Endothelial cell of umbilical vein (primary cell): ENCODE measurements at regions not wholly inside any gene's neighbourhood (a gene's known extent, or its start where the extent isn't known, plus 50 kb on each side); places are given as distances from the start of the nearest gene placed in this dataset.

Experiments
- BruUV-seq: library from RNA; stranded (reverse); fragments of 400-500 nt; replicated peaks from 2 replicates; lab custom pipeline; 2021; lab: Mats Ljungman, UMichigan
- CTCF ChIA-PET: fragments of 300-600, 350-600 bp; sonication (Branson Sonifier 250); formaldehyde crosslinking; loops from one replicate; lab custom pipeline; 2021; ENCODE audit warnings: antibody characterized with exemption, inconsistent platforms; lab: Charles Lee
- POLR2A ChIA-PET: fragments of 300-600, 350-600 bp; sonication (Branson Sonifier 250); formaldehyde crosslinking; loops from one replicate; lab custom pipeline; 2021; ENCODE audit warnings: antibody characterized with exemption, inconsistent platforms; lab: Charles Lee
- DNase-seq: peaks from one replicate; pipeline ENCODE4 v3.0.0-alpha.2; 2011; ENCODE audit warnings: low read depth, low spot score
- FAIRE-seq: peaks from 2 replicates; lab custom pipeline; 2011; peaks lifted over from hg19 to GRCh38; lab: Jason Lieb, UNC
- H2AFZ ChIP-seq: 2 replicates; pipeline ENCODE4 v1.6.0; 2012; ENCODE audit warnings: low read depth, low read length, control low read depth, inconsistent platforms
- H3K27ac ChIP-seq: 2 replicates; pipeline ENCODE4 v1.5.1; 2011; ENCODE audit warnings: low read depth, mild to moderate bottlenecking, control low read depth, low read length, moderate library complexity; ENCODE audit not compliant: insufficient read depth
- H3K27me3 ChIP-seq, 2 experiments: 2 replicates each; pipeline versions ENCODE4 v1.6.0 to v1.6.1; 2011; ENCODE audit warnings: low read length in 2 of 2, mixed read lengths in 1 of 2; ENCODE audit not compliant: control insufficient read depth in 2 of 2, insufficient read depth in 2 of 2
- H3K36me3 ChIP-seq, 2 experiments: 2 replicates in 1 of 2; 3 replicates in 1 of 2; pipeline ENCODE4 v1.5.1; 2011; ENCODE audit warnings: low read length in 2 of 2, mild to moderate bottlenecking in 1 of 2, moderate library complexity in 1 of 2; ENCODE audit not compliant: control insufficient read depth in 2 of 2, insufficient read depth in 2 of 2; ENCODE audit errors: extremely low read depth in 1 of 2
- H3K4me1 ChIP-seq: 3 replicates; pipeline ENCODE4 v1.5.1; 2011; ENCODE audit warnings: mild to moderate bottlenecking, low read length; ENCODE audit not compliant: control insufficient read depth, insufficient read depth; ENCODE audit errors: extremely low read depth
- H3K4me2 ChIP-seq: 2 replicates; pipeline ENCODE4 v1.6.1; 2011; ENCODE audit warnings: low read length, control low read depth, mixed read lengths; ENCODE audit not compliant: insufficient read depth
- H3K4me3 ChIP-seq, 3 experiments: fragments of 200-600 bp in 1 of 3; sonication (generic), shearing (Covaris generic) in 1 of 3; replicated peaks in 1 of 3; 2 replicates each; pipeline ENCODE4 v1.5.1; 2011 to 2016; ENCODE audit warnings: control low read depth in 3 of 3, low read length in 3 of 3, mild to moderate bottlenecking in 2 of 3, inconsistent platforms in 1 of 3, low read depth in 1 of 3, moderate library complexity in 1 of 3; ENCODE audit not compliant: insufficient read depth in 1 of 3
- H3K79me2 ChIP-seq: 2 replicates; pipeline ENCODE4 v1.6.0; 2012; ENCODE audit warnings: low read length, inconsistent platforms; ENCODE audit not compliant: control insufficient read depth, insufficient read depth
- H3K9ac ChIP-seq: replicated peaks from 2 replicates; pipeline ENCODE3; 2011; ENCODE audit warnings: low read length, control low read depth; ENCODE audit not compliant: insufficient read depth; ENCODE audit errors: extremely low read depth
- H3K9me1 ChIP-seq: replicated peaks from 3 replicates; pipeline ENCODE4 v1.6.0; 2011; ENCODE audit warnings: mild to moderate bottlenecking, low read length; ENCODE audit not compliant: control insufficient read depth, insufficient read depth; ENCODE audit errors: extremely low read depth
- H3K9me3 ChIP-seq: replicated peaks from 2 replicates; pipeline ENCODE4 v1.5.1; 2012; ENCODE audit warnings: low read length, inconsistent platforms; ENCODE audit not compliant: control insufficient read depth, insufficient read depth
- H4K20me1 ChIP-seq: replicated peaks from 2 replicates; pipeline ENCODE3; 2011; ENCODE audit warnings: mild to moderate bottlenecking, low read length; ENCODE audit not compliant: control insufficient read depth, insufficient read depth; ENCODE audit errors: extremely low read depth
- CTCF ChIP-seq, 2 donors: IDR thresholded peaks; 1 replicate in 1 of 2; 2 replicates in 1 of 2; pipeline ENCODE4 v1.5.1; 2011; ENCODE audit warnings: low read length in 2 of 2, mild to moderate bottlenecking in 2 of 2, moderate library complexity in 2 of 2, control low read depth in 1 of 2, inconsistent platforms in 1 of 2, low read depth in 1 of 2; ENCODE audit not compliant: insufficient read depth in 1 of 2; ENCODE audit errors: extremely low read depth in 1 of 2
- EZH2 ChIP-seq: IDR thresholded peaks from 2 replicates; pipeline ENCODE4 v1.6.1; 2012; ENCODE audit warnings: borderline replicate concordance, low read depth, mild to moderate bottlenecking, moderate library complexity, low read length, inconsistent platforms; ENCODE audit not compliant: severe bottlenecking
- FOS ChIP-seq: IDR thresholded peaks from 2 replicates; pipeline ENCODE4 v1.6.1; 2011; ENCODE audit warnings: mild to moderate bottlenecking, low read length, moderate library complexity, borderline replicate concordance; ENCODE audit not compliant: insufficient read depth
- GATA2 ChIP-seq: IDR thresholded peaks from 2 replicates; pipeline ENCODE4 v1.7.0; 2011; ENCODE audit warnings: low read depth, mild to moderate bottlenecking, moderate library complexity, mixed read lengths, low read length; ENCODE audit not compliant: insufficient read length, insufficient read depth
- JUN ChIP-seq: IDR thresholded peaks from 2 replicates; pipeline ENCODE4 v1.6.1; 2011; ENCODE audit warnings: borderline replicate concordance, low read depth; ENCODE audit not compliant: insufficient read length, insufficient read depth
- MAX ChIP-seq: IDR thresholded peaks from 2 replicates; pipeline ENCODE4 v1.6.1; 2011; ENCODE audit not compliant: insufficient read depth, insufficient read length
- MYC ChIP-seq: IDR thresholded peaks from one replicate; pipeline ENCODE4 v1.6.1; 2011; ENCODE audit warnings: mild to moderate bottlenecking, low read depth, low read length
- POLR2A ChIP-seq: IDR thresholded peaks from 2 replicates; pipeline ENCODE4 v1.6.1; 2012; ENCODE audit warnings: low read depth, mild to moderate bottlenecking, control low read depth, low read length
- POLR2AphosphoS5 ChIP-seq: IDR thresholded peaks from 2 replicates; pipeline ENCODE4 v1.6.1; 2012; ENCODE audit warnings: low read depth, mild to moderate bottlenecking, control low read depth, low read length, moderate library complexity; ENCODE audit not compliant: insufficient read depth
- dilution Hi-C: fragments of 300-500 bp; cut with MboI; formaldehyde crosslinking; loops from one replicate; pipeline ENCODE4 v1.15.0; 2019; ENCODE audit warnings: low sequenced_read_pairs; ENCODE audit not compliant: extremely low pct_ligation_motif_present
- intact Hi-C: fragments of 100-400 bp; cut with micrococcal nuclease; formaldehyde crosslinking; loops from one replicate; pipeline ENCODE4 v1.10.0; 2022

- Histone ChIP-seq H2AFZ (no peak overlapping the region), H3K4me3 (no peak overlapping the region), H3K9ac (no peak overlapping the region), H3K27ac (no peak overlapping the region), H3K4me1 (no peaks in the 10 kb centered on the region), H3K79me2 (no peaks in the 10 kb centered on the region), H4K20me1 (no peaks in the 10 kb centered on the region), H3K27me3 (no peaks in the 10 kb centered on the region), H3K36me3 (no peaks in the 10 kb centered on the region), H3K9me3 (peaks cover 4% of the 10 kb centered on the region), H3K9me1 (no peaks in the 10 kb centered on the region), H3K4me2 (no peak overlapping the region)
- intact Hi-C loops = no loop called here
- TF ChIP-seq JUN (no peak), MAX (no peak), POLR2AphosphoS5 (no peak), MYC (no peak), GATA2 (no peak), FOS (no peak), EZH2 (no peak), CTCF (IDR thresholded peaks at IDR 0.05; ENCODE audit: extremely low read depth in 1 of 2, insufficient read depth in 1 of 2, low read depth in 1 of 2, low read length in 2 of 2) (no peak), POLR2A (no peak)
- no TSS peak for BruUV-seq
- DNase-seq (no peak), FAIRE-seq (no peak)
- ChIA-PET POLR2A (no interaction called here), CTCF (no interaction called here)
- dilution Hi-C loops = no loop called here
These were observed 401.2 kb upstream of the HTR1E start for GRCh38 chr6:86536121-86536520.
